ENCODE measurements at regions not wholly inside any gene's neighbourhood (a gene's known extent, or its start where the extent isn't known, plus 50 kb on each side); places are given as distances from the start of the nearest gene placed in this dataset.

- no peak for TF ChIP-seq CTCF (conservative IDR thresholded peaks at IDR 0.05)
- TF ChIP-seq ZFX (IDR thresholded peaks at IDR 0.05), result no peak
These were observed 228.9 kb downstream of the LHFPL1 start for GRCh38 chrX:112450810-112451209.
